Renal pelvis (tissue), 1 donor: ENCODE measurements at regions not wholly inside any gene's neighbourhood (a gene's known extent, or its start where the extent isn't known, plus 50 kb on each side); places are given as distances from the start of the nearest gene placed in this dataset.

Source experiments
- DNase-seq: peaks from one replicate; pipeline ENCODE4 v3.0.0-alpha.2; 2013

- DNase-seq, result no peak
Measured at GRCh38 chr6:105587349-105588122, 184.7 kb upstream of the PREP start.

- DNase-seq, result no peak
Measured at GRCh38 chr6:105578179-105578707, 175.4 kb upstream of the PREP start.

GRCh38 chr6:105573556-105573955 lies 170.7 kb upstream of the PREP start:
- no peak for DNase-seq

- no peak for DNase-seq
Measured at GRCh38 chr6:105573138-105573537, 170.3 kb upstream of the PREP start.

- no peak for DNase-seq
Measured at GRCh38 chr6:105570416-105570815, 167.5 kb upstream of the PREP start.

GRCh38 chr6:105569706-105570105 lies 166.8 kb upstream of the PREP start:
- no peak for DNase-seq

- no peak for DNase-seq
Measured at GRCh38 chr6:105568751-105569150, 165.9 kb upstream of the PREP start.

- DNase-seq, result no peak
Measured at GRCh38 chr6:105568142-105568541, 165.3 kb upstream of the PREP start.

GRCh38 chr6:105567140-105567539 lies 164.3 kb upstream of the PREP start:
- DNase-seq, result no peak

GRCh38 chr6:105566503-105566902 lies 163.6 kb upstream of the PREP start:
- no peak for DNase-seq

- DNase-seq, result no peak
Measured at GRCh38 chr6:105564121-105564902, 161.4 kb upstream of the PREP start.

GRCh38 chr6:105562027-105562426 lies 159.1 kb upstream of the PREP start:
- DNase-seq, result no peak

GRCh38 chr6:105561486-105561885 lies 158.6 kb upstream of the PREP start:
- no peak for DNase-seq

GRCh38 chr6:105560611-105561066 lies 157.8 kb upstream of the PREP start:
- no peak for DNase-seq

GRCh38 chr6:105557291-105557690 lies 154.4 kb upstream of the PREP start:
- DNase-seq, result no peak

GRCh38 chr6:105553171-105553570 lies 150.3 kb upstream of the PREP start:
- no peak for DNase-seq

- DNase-seq, result peak; percentile 0
Measured at GRCh38 chr6:105550955-105551620, 148.2 kb upstream of the PREP start.

- DNase-seq, result no peak
Measured at GRCh38 chr6:105546754-105547153, 143.9 kb upstream of the PREP start.

- no peak for DNase-seq
Measured at GRCh38 chr6:105545947-105546731, 143.3 kb upstream of the PREP start.

- no peak for DNase-seq
Measured at GRCh38 chr6:105545228-105545920, 142.5 kb upstream of the PREP start.

- no peak for DNase-seq
Measured at GRCh38 chr6:105539911-105540310, 137.0 kb upstream of the PREP start.
